ENCODE measurements at regions not wholly inside any gene's neighbourhood (a gene's known extent, or its start where the extent isn't known, plus 50 kb on each side); places are given as distances from the start of the nearest gene placed in this dataset.

GRCh38 chr1:58399176-58399575 lies 147.3 kb downstream of the OMA1 start:
- H3K9ac ChIP-seq (ENCODE audit: low read length): no peak overlapping the region
- H3K4me1 ChIP-seq (ENCODE audit: control insufficient read depth, insufficient read depth, low read length): no peaks in the 10 kb centered on the region
- H3K36me3 ChIP-seq (ENCODE audit: control insufficient read depth, insufficient read depth, low read length): no peaks in the 10 kb centered on the region
- H3K27ac ChIP-seq (ENCODE audit: low read depth, low read length): no peak overlapping the region
- H3K27me3 ChIP-seq (ENCODE audit: control insufficient read depth, insufficient read depth, low read length): no peaks in the 10 kb centered on the region
- no peak overlapping the region for H3K4me3 ChIP-seq (ENCODE audit: low read length)

- H3K9ac ChIP-seq (ENCODE audit: low read length): no peak overlapping the region
- no peak overlapping the region for H3K4me3 ChIP-seq (ENCODE audit: low read length)
- H3K27ac ChIP-seq (ENCODE audit: low read depth, low read length): no peak overlapping the region
- no peaks in the 10 kb centered on the region for H3K27me3 ChIP-seq (ENCODE audit: control insufficient read depth, insufficient read depth, low read length)
- no peaks in the 10 kb centered on the region for H3K36me3 ChIP-seq (ENCODE audit: control insufficient read depth, insufficient read depth, low read length)
- H3K4me1 ChIP-seq (ENCODE audit: control insufficient read depth, insufficient read depth, low read length): no peaks in the 10 kb centered on the region
Observed at GRCh38 chr1:58398714-58399113, 147.8 kb downstream of the OMA1 start.

GRCh38 chr1:58397187-58397820 lies 149.2 kb downstream of the OMA1 start:
- Histone ChIP-seq H3K27me3 (ENCODE audit: control insufficient read depth, insufficient read depth, low read length) (no peaks in the 10 kb centered on the region), H3K36me3 (ENCODE audit: control insufficient read depth, insufficient read depth, low read length) (no peaks in the 10 kb centered on the region), H3K4me3 (ENCODE audit: low read length) (no peak overlapping the region), H3K4me1 (ENCODE audit: control insufficient read depth, insufficient read depth, low read length) (no peaks in the 10 kb centered on the region), H3K9ac (ENCODE audit: low read length) (no peak overlapping the region), H3K27ac (ENCODE audit: low read depth, low read length) (no peak overlapping the region)

GRCh38 chr1:58396150-58396549 lies 150.4 kb downstream of the OMA1 start:
- H3K4me1 ChIP-seq (ENCODE audit: control insufficient read depth, insufficient read depth, low read length): no peaks in the 10 kb centered on the region
- no peak overlapping the region for H3K27ac ChIP-seq (ENCODE audit: low read depth, low read length)
- H3K9ac ChIP-seq (ENCODE audit: low read length): no peak overlapping the region
- no peaks in the 10 kb centered on the region for H3K36me3 ChIP-seq (ENCODE audit: control insufficient read depth, insufficient read depth, low read length)
- H3K27me3 ChIP-seq (ENCODE audit: control insufficient read depth, insufficient read depth, low read length): no peaks in the 10 kb centered on the region
- H3K4me3 ChIP-seq (ENCODE audit: low read length): no peak overlapping the region

- no peak overlapping the region for H3K4me3 ChIP-seq (ENCODE audit: low read length)
- H3K4me1 ChIP-seq (ENCODE audit: control insufficient read depth, insufficient read depth, low read length): no peaks in the 10 kb centered on the region
- no peak overlapping the region for H3K27ac ChIP-seq (ENCODE audit: low read depth, low read length)
- H3K36me3 ChIP-seq (ENCODE audit: control insufficient read depth, insufficient read depth, low read length): no peaks in the 10 kb centered on the region
- H3K27me3 ChIP-seq (ENCODE audit: control insufficient read depth, insufficient read depth, low read length): no peaks in the 10 kb centered on the region
- no peak overlapping the region for H3K9ac ChIP-seq (ENCODE audit: low read length)
Observed at GRCh38 chr1:58395355-58395754, 151.2 kb downstream of the OMA1 start.

GRCh38 chr1:58392083-58392482 lies 154.4 kb downstream of the OMA1 start:
- Histone ChIP-seq H3K9ac (ENCODE audit: low read length) (no peak overlapping the region), H3K27ac (ENCODE audit: low read depth, low read length) (no peak overlapping the region), H3K4me1 (ENCODE audit: control insufficient read depth, insufficient read depth, low read length) (no peaks in the 10 kb centered on the region), H3K4me3 (ENCODE audit: low read length) (no peak overlapping the region), H3K27me3 (ENCODE audit: control insufficient read depth, insufficient read depth, low read length) (no peaks in the 10 kb centered on the region), H3K36me3 (ENCODE audit: control insufficient read depth, insufficient read depth, low read length) (no peaks in the 10 kb centered on the region)

- Histone ChIP-seq H3K4me3 (ENCODE audit: low read length) (no peak overlapping the region), H3K9ac (ENCODE audit: low read length) (no peak overlapping the region), H3K27ac (ENCODE audit: low read depth, low read length) (no peak overlapping the region), H3K27me3 (ENCODE audit: control insufficient read depth, insufficient read depth, low read length) (no peaks in the 10 kb centered on the region), H3K36me3 (ENCODE audit: control insufficient read depth, insufficient read depth, low read length) (no peaks in the 10 kb centered on the region), H3K4me1 (ENCODE audit: control insufficient read depth, insufficient read depth, low read length) (no peaks in the 10 kb centered on the region)
Observed at GRCh38 chr1:58391514-58391913, 155.0 kb downstream of the OMA1 start.

GRCh38 chr1:58391056-58391455 lies 155.5 kb downstream of the OMA1 start:
- Histone ChIP-seq H3K27ac (ENCODE audit: low read depth, low read length) (no peak overlapping the region), H3K36me3 (ENCODE audit: control insufficient read depth, insufficient read depth, low read length) (no peaks in the 10 kb centered on the region)

GRCh38 chr1:58390091-58390490 lies 156.4 kb downstream of the OMA1 start:
- H3K27ac ChIP-seq (ENCODE audit: low read depth, low read length): no peak overlapping the region
- H3K4me1 ChIP-seq (ENCODE audit: control insufficient read depth, insufficient read depth, low read length): no peaks in the 10 kb centered on the region
- H3K36me3 ChIP-seq (ENCODE audit: control insufficient read depth, insufficient read depth, low read length): no peaks in the 10 kb centered on the region

More at GRCh38 chr1:58391056-58391455, 155.5 kb downstream of the OMA1 start:
- H3K4me1 ChIP-seq (ENCODE audit: control insufficient read depth, insufficient read depth, low read length): no peaks in the 10 kb centered on the region
- H3K4me3 ChIP-seq (ENCODE audit: low read length): no peak overlapping the region
- no peaks in the 10 kb centered on the region for H3K27me3 ChIP-seq (ENCODE audit: control insufficient read depth, insufficient read depth, low read length)
- H3K9ac ChIP-seq (ENCODE audit: low read length): no peak overlapping the region

GRCh38 chr1:58380345-58380744 lies 166.2 kb downstream of the OMA1 start:
- Histone ChIP-seq H3K4me3 (ENCODE audit: low read length) (no peak overlapping the region), H3K27me3 (ENCODE audit: control insufficient read depth, insufficient read depth, low read length) (no peaks in the 10 kb centered on the region), H3K4me1 (ENCODE audit: control insufficient read depth, insufficient read depth, low read length) (no peaks in the 10 kb centered on the region), H3K9ac (ENCODE audit: low read length) (no peak overlapping the region), H3K27ac (ENCODE audit: low read depth, low read length) (no peak overlapping the region), H3K36me3 (ENCODE audit: control insufficient read depth, insufficient read depth, low read length) (no peaks in the 10 kb centered on the region)

More at GRCh38 chr1:58390091-58390490, 156.4 kb downstream of the OMA1 start:
- no peak overlapping the region for H3K9ac ChIP-seq (ENCODE audit: low read length)
- H3K4me3 ChIP-seq (ENCODE audit: low read length): no peak overlapping the region
- no peaks in the 10 kb centered on the region for H3K27me3 ChIP-seq (ENCODE audit: control insufficient read depth, insufficient read depth, low read length)

- no peaks in the 10 kb centered on the region for H3K27me3 ChIP-seq (ENCODE audit: control insufficient read depth, insufficient read depth, low read length)
- no peak overlapping the region for H3K9ac ChIP-seq (ENCODE audit: low read length)
- no peaks in the 10 kb centered on the region for H3K36me3 ChIP-seq (ENCODE audit: control insufficient read depth, insufficient read depth, low read length)
- H3K4me1 ChIP-seq (ENCODE audit: control insufficient read depth, insufficient read depth, low read length): no peaks in the 10 kb centered on the region
- no peak overlapping the region for H3K4me3 ChIP-seq (ENCODE audit: low read length)
- H3K27ac ChIP-seq (ENCODE audit: low read depth, low read length): no peak overlapping the region
Observed at GRCh38 chr1:58367217-58367616, 179.3 kb downstream of the OMA1 start.

- no peaks in the 10 kb centered on the region for H3K36me3 ChIP-seq (ENCODE audit: control insufficient read depth, insufficient read depth, low read length)
- H3K27me3 ChIP-seq (ENCODE audit: control insufficient read depth, insufficient read depth, low read length): no peaks in the 10 kb centered on the region
- no peaks in the 10 kb centered on the region for H3K4me1 ChIP-seq (ENCODE audit: control insufficient read depth, insufficient read depth, low read length)
- H3K4me3 ChIP-seq (ENCODE audit: low read length): no peak overlapping the region
- H3K9ac ChIP-seq (ENCODE audit: low read length): no peak overlapping the region
- no peak overlapping the region for H3K27ac ChIP-seq (ENCODE audit: low read depth, low read length)
Observed at GRCh38 chr1:58365328-58365727, 181.2 kb downstream of the OMA1 start.

GRCh38 chr1:58363585-58363984 lies 182.9 kb downstream of the OMA1 start:
- H3K27me3 ChIP-seq (ENCODE audit: control insufficient read depth, insufficient read depth, low read length): no peaks in the 10 kb centered on the region
- no peak overlapping the region for H3K9ac ChIP-seq (ENCODE audit: low read length)
- no peaks in the 10 kb centered on the region for H3K36me3 ChIP-seq (ENCODE audit: control insufficient read depth, insufficient read depth, low read length)
- H3K4me3 ChIP-seq (ENCODE audit: low read length): no peak overlapping the region
- no peaks in the 10 kb centered on the region for H3K4me1 ChIP-seq (ENCODE audit: control insufficient read depth, insufficient read depth, low read length)
- no peak overlapping the region for H3K27ac ChIP-seq (ENCODE audit: low read depth, low read length)

Measured in rectal smooth muscle tissue (tissue), 1 donor.